Mesenchymal stem cell (in vitro differentiated cells and primary cell): ENCODE measurements at regions not wholly inside any gene's neighbourhood (a gene's known extent, or its start where the extent isn't known, plus 50 kb on each side); places are given as distances from the start of the nearest gene placed in this dataset.
"Not testable (repeated sequence)": the region's sequence is repeated elsewhere in the genome, so short reads cannot be mapped to it uniquely, and the experiment has no call there.

ENCODE experiments used
- DNase-seq: peaks from one replicate; pipeline ENCODE4 v3.0.0-alpha.2; 2013
- H2AFZ ChIP-seq: one replicate; pipeline ENCODE4 v1.6.1; 2013; ENCODE audit warnings: low read depth, mild to moderate bottlenecking, control low read depth, inconsistent platforms, low read length, moderate library complexity
- H2AK5ac ChIP-seq: 2 replicates; pipeline ENCODE4 v1.6.1; 2013; ENCODE audit warnings: low read length, moderate library complexity, mild to moderate bottlenecking, inconsistent platforms; ENCODE audit not compliant: severe bottlenecking
- H2BK120ac ChIP-seq: one replicate; pipeline ENCODE4 v1.6.1; 2013; ENCODE audit warnings: low read depth, mild to moderate bottlenecking, inconsistent platforms, low read length, moderate library complexity
- H2BK12ac ChIP-seq, 2 experiments: one replicate each; pipeline ENCODE4 v1.6.1; 2013; ENCODE audit warnings: inconsistent platforms in 2 of 2, low read length in 2 of 2, mild to moderate bottlenecking in 2 of 2, moderate library complexity in 2 of 2, control low read depth in 1 of 2
- H2BK15ac ChIP-seq: one replicate; pipeline ENCODE4 v1.6.1; 2013; ENCODE audit warnings: mild to moderate bottlenecking, low read depth, inconsistent platforms; ENCODE audit not compliant: poor library complexity, severe bottlenecking
- H2BK5ac ChIP-seq: 2 replicates; pipeline ENCODE4 v1.6.1; 2013; ENCODE audit warnings: low read depth, mild to moderate bottlenecking, low read length, control low read depth, inconsistent platforms; ENCODE audit not compliant: poor library complexity, severe bottlenecking
- H3K14ac ChIP-seq, 2 experiments: one replicate each; pipeline ENCODE4 v1.6.1; 2013; ENCODE audit warnings: inconsistent platforms in 2 of 2, low read length in 2 of 2, control low read depth in 1 of 2, mild to moderate bottlenecking in 1 of 2, moderate library complexity in 1 of 2
- H3K18ac ChIP-seq, 2 experiments: one replicate each; pipeline ENCODE4 v1.6.1; 2013; ENCODE audit warnings: inconsistent platforms in 2 of 2, low read length in 2 of 2, control low read depth in 1 of 2, low read depth in 1 of 2, mild to moderate bottlenecking in 1 of 2
- H3K23ac ChIP-seq, 2 experiments: one replicate each; pipeline ENCODE4 v1.6.1; 2013; ENCODE audit warnings: inconsistent platforms in 2 of 2, low read length in 2 of 2, mild to moderate bottlenecking in 2 of 2, moderate library complexity in 2 of 2, control low read depth in 1 of 2
- H3K27ac ChIP-seq: 2 replicates; pipeline ENCODE4 v1.5.1; 2013; ENCODE audit warnings: mild to moderate bottlenecking, moderate library complexity, low read length, control low read depth, inconsistent platforms; ENCODE audit not compliant: poor library complexity, severe bottlenecking
- H3K27me3 ChIP-seq, 2 experiments: 2 replicates each; pipeline versions ENCODE4 v1.6.1 to v1.7.0; 2013; ENCODE audit warnings: low read length in 2 of 2, mild to moderate bottlenecking in 2 of 2, moderate library complexity in 2 of 2, control low read depth in 1 of 2, inconsistent platforms in 1 of 2; ENCODE audit not compliant: control insufficient read depth in 1 of 2, insufficient read depth in 1 of 2
- H3K36me3 ChIP-seq, 2 experiments: 2 replicates each; pipeline versions ENCODE4 v1.6.1 to v1.7.0; 2013; ENCODE audit warnings: low read length in 2 of 2, control low read depth in 1 of 2, inconsistent platforms in 1 of 2, low read depth in 1 of 2, mild to moderate bottlenecking in 1 of 2; ENCODE audit not compliant: insufficient read depth in 2 of 2, control insufficient read depth in 1 of 2
- H3K4ac ChIP-seq, 2 experiments: one replicate each; pipeline ENCODE4 v1.6.1; 2013; ENCODE audit warnings: inconsistent platforms in 2 of 2, low read length in 2 of 2, mild to moderate bottlenecking in 2 of 2, moderate library complexity in 2 of 2, control low read depth in 1 of 2, low read depth in 1 of 2
- H3K4me1 ChIP-seq: 2 replicates; pipeline ENCODE4 v1.6.1; 2013; ENCODE audit warnings: low read depth, low read length, control low read depth; ENCODE audit not compliant: control insufficient read depth, insufficient read depth
- H3K4me2 ChIP-seq: 2 replicates; pipeline ENCODE4 v1.6.1; 2013; ENCODE audit warnings: low read length, mild to moderate bottlenecking, inconsistent platforms; ENCODE audit not compliant: poor library complexity, severe bottlenecking
- H3K4me3 ChIP-seq, 2 experiments: 2 replicates each; pipeline versions ENCODE4 v1.5.1 to v1.7.0; 2013; ENCODE audit warnings: low read length in 2 of 2, mild to moderate bottlenecking in 2 of 2, control low read depth in 1 of 2, low read depth in 1 of 2; ENCODE audit not compliant: insufficient read depth in 1 of 2
- H3K79me1 ChIP-seq: replicated peaks from 2 replicates; pipeline ENCODE4 v1.6.1; 2013; ENCODE audit warnings: mild to moderate bottlenecking, control low read depth, low read length, inconsistent platforms; ENCODE audit not compliant: poor library complexity, severe bottlenecking
- H3K9ac ChIP-seq: 2 replicates; pipeline ENCODE4 v1.7.0; 2013; ENCODE audit warnings: mild to moderate bottlenecking, low read length, moderate library complexity
- H3K9me3 ChIP-seq: 2 replicates; pipeline ENCODE4 v1.7.0; 2013; ENCODE audit warnings: mild to moderate bottlenecking, low read length; ENCODE audit not compliant: control insufficient read depth
- H4K8ac ChIP-seq: one replicate; pipeline ENCODE4 v1.6.1; 2013; ENCODE audit warnings: inconsistent platforms, mild to moderate bottlenecking, low read length, moderate library complexity
- H4K91ac ChIP-seq: one replicate; pipeline ENCODE4 v1.6.1; 2013; ENCODE audit warnings: mild to moderate bottlenecking, low read length, inconsistent platforms
- WGBS: methylation state at CpG from one replicate; pipeline ENCODE4 v1.1.7; 2013; ENCODE audit warnings: mixed read lengths; 5-methylcytosine and 5-hydroxymethylcytosine counted together

DNA sequence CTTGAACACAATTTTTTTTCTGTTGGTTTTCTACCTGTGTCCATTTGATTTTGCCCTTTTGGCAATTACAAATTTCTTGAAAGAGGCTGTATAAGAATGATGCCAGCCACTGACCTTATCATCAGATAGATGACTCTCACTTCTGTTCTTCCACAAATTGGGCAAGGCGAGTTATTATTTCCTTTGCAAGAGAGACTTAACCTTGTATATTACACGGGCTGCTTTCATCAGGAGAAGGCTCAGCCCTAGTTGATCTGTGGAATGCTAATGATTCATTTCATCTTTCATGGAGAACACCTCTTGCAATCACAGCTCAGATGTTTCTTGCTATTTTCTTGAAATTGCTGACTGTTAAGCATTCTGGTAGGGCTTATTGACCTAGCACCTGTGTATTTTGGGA lies 1155.4 kb downstream of the STIM2 start:
- Histone ChIP-seq H3K27me3 (no peaks in the 10 kb centered on the region), H3K9me3 (peaks cover 5% of the 10 kb centered on the region), H3K36me3 (no peaks in the 10 kb centered on the region), H4K91ac (no peak overlapping the region), H2BK12ac (no peak overlapping the region), H3K14ac (no peak overlapping the region), H3K4me1 (no peaks in the 10 kb centered on the region), H3K79me1 (no peaks in the 10 kb centered on the region), H2BK15ac (no peak overlapping the region), H3K18ac (no peak overlapping the region), H3K23ac (no peak overlapping the region), H3K9ac (no peak overlapping the region), H2AK5ac (no peak overlapping the region), H2BK120ac (no peak overlapping the region), H4K8ac (no peak overlapping the region), H2AFZ (no peak overlapping the region), H3K4me2 (no peak overlapping the region), H2BK5ac (no peak overlapping the region), H3K4ac (no peak overlapping the region), H3K27ac (no peak overlapping the region), H3K4me3 (no peak overlapping the region)
- 67% methylated on average over 2 of the region's 2 CpGs for WGBS
- DNase-seq = no peak

DNA sequence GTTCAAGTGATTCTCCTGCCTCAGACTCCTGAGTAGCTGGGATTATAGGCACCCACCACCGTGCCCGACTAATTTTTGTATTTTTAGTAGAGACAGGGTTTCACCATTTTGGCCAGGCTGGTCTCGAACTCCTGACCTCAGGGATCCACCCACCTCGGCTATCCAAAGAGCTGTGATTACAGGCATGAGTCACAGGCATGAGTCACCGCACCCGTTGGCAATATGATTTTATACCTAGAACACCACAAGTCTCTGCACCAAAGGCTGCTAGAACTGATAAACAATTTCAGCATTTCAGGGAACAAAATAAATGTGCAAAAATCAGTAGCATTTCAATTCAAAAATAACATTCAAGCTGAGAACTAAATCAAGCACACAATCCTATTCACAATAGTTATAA lies 1177.6 kb downstream of the STIM2 start:
- H2AFZ ChIP-seq, H2BK5ac ChIP-seq, H3K27me3 ChIP-seq, H3K4me2 ChIP-seq, H3K23ac ChIP-seq, H2BK15ac ChIP-seq, H2BK120ac ChIP-seq, H2AK5ac ChIP-seq, H3K14ac ChIP-seq, H3K9ac ChIP-seq, H3K4me1 ChIP-seq, H2BK12ac ChIP-seq, H3K36me3 ChIP-seq, H3K18ac ChIP-seq, H3K27ac ChIP-seq, H4K8ac ChIP-seq, DNase-seq, H4K91ac ChIP-seq, H3K4ac ChIP-seq, H3K79me1 ChIP-seq, H3K4me3 ChIP-seq: not testable (repeated sequence)
- H3K9me3 ChIP-seq = peaks cover 14% of the 10 kb centered on the region
- WGBS = 42% methylated on average over 6 of the region's 6 CpGs

DNA sequence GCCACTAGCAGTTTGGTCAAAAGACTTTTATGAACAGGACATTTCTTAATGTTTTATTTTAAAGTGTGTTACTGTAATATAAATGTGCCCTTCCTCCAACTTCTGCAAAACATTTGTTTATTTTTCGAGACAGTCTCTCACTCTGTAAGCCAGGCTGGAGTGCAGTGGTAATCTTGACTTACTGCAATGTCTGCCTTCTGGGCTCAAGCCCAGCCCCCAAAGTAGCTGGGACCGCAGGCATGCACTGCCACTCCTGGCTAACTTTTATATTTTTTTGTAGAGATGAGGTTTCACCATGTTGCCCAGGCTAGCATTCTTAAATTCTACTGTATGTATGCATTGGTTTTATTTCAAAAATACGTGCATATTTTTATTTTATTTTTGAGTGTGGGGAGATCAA lies 1201.9 kb downstream of the STIM2 start:
- H4K8ac ChIP-seq = no peak overlapping the region
- H3K4me2 ChIP-seq = no peak overlapping the region
- H4K91ac ChIP-seq = no peak overlapping the region
- H3K79me1 ChIP-seq = no peaks in the 10 kb centered on the region
- no peak overlapping the region for H2BK12ac ChIP-seq
- no peak overlapping the region for H3K4ac ChIP-seq
- no peak overlapping the region for H3K23ac ChIP-seq
- no peaks in the 10 kb centered on the region for H3K4me1 ChIP-seq
- no peaks in the 10 kb centered on the region for H3K36me3 ChIP-seq
- H3K27ac ChIP-seq = no peak overlapping the region
- no peaks in the 10 kb centered on the region for H3K27me3 ChIP-seq
- no peak overlapping the region for H2AK5ac ChIP-seq
- no peak overlapping the region for H2BK5ac ChIP-seq
- DNase-seq = no peak
- H3K4me3 ChIP-seq = no peak overlapping the region
- H2BK120ac ChIP-seq = no peak overlapping the region
- 54% methylated on average over 2 of the region's 3 CpGs for WGBS
- H3K18ac ChIP-seq = no peak overlapping the region
- no peak overlapping the region for H3K14ac ChIP-seq
- H2BK15ac ChIP-seq = no peak overlapping the region
- no peaks in the 10 kb centered on the region for H3K9me3 ChIP-seq
- no peak overlapping the region for H3K9ac ChIP-seq
- H2AFZ ChIP-seq = no peak overlapping the region

DNA sequence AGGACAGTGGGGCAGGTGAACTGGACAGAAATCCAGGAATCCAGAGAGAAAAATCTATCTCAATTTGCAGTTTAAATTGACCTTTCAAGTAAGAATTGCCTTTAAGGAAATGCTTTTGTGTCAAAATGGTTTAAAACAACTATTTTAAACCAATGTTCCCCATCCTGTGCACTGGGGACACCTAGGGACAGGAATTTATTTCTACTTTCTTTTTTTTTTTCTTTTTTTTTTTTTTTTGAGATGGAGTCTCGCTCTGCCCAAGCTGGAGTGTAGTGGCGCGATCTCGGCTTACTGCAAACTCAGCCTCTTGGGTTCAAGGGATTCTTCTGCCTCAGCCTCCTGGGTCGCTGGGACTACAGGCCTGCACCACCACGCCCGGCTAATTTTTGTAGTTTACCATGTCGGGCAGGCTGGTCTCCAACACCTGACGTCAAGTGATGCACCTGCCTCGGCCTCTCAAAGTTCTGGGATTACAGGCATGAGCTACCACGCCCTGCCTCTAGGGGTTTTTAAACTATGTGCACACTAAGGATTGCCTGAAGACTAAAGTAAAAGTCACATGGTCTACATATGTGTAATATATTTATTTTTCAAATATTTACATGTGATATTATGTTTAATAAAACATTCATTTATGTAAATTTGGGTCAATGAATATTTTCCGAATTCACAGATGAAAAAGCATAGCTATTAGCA lies 1213.4 kb downstream of the STIM2 start:
- no peak for DNase-seq
- Histone ChIP-seq H2BK120ac (no peak overlapping the region), H4K8ac (no peak overlapping the region), H2BK12ac (no peak overlapping the region), H2BK5ac (no peak overlapping the region), H3K36me3 (no peaks in the 10 kb centered on the region), H3K4ac (no peak overlapping the region), H3K4me3 (no peak overlapping the region), H4K91ac (no peak overlapping the region), H2AFZ (no peak overlapping the region), H2AK5ac (no peak overlapping the region), H2BK15ac (no peak overlapping the region), H3K9me3 (no peaks in the 10 kb centered on the region), H3K23ac (no peak overlapping the region), H3K18ac (no peak overlapping the region), H3K27me3 (no peaks in the 10 kb centered on the region), H3K4me2 (no peak overlapping the region), H3K79me1 (no peaks in the 10 kb centered on the region), H3K14ac (no peak overlapping the region), H3K27ac (no peak overlapping the region), H3K4me1 (peaks cover 2% of the 10 kb centered on the region), H3K9ac (no peak overlapping the region)
- 58% methylated on average over 12 of the region's 12 CpGs for WGBS
